ENCODE measurements at regions not wholly inside any gene's neighbourhood (a gene's known extent, or its start where the extent isn't known, plus 50 kb on each side); places are given as distances from the start of the nearest gene placed in this dataset.

- TF ChIP-seq POLR2AphosphoS5 (IDR thresholded peaks at IDR 0.05) (no peak), CTCF (IDR thresholded peaks at IDR 0.05 in 8 of 11, conservative IDR thresholded peaks at IDR 0.05 in 3 of 11) (no peak)
Observed at GRCh38 chr17:13418891-13419290, 182.8 kb downstream of the HS3ST3A1 start.

Measured in spleen (tissue), 7 donors.